Osteoblast (primary cell): ENCODE measurements at regions not wholly inside any gene's neighbourhood (a gene's known extent, or its start where the extent isn't known, plus 50 kb on each side); places are given as distances from the start of the nearest gene placed in this dataset.

ENCODE experiments used
- DNase-seq: peaks from one replicate; pipeline ENCODE4 v3.0.0; 2011; ENCODE audit warnings: low spot score, mixed read lengths; ENCODE audit not compliant: insufficient read length; ENCODE audit errors: missing footprints
- H2AFZ ChIP-seq: 2 replicates; pipeline ENCODE4 v1.6.0; 2011; ENCODE audit warnings: mild to moderate bottlenecking, low read length
- H3K27ac ChIP-seq: 2 replicates; pipeline ENCODE4 v1.5.1; 2011; ENCODE audit warnings: mild to moderate bottlenecking, low read depth, low read length, moderate library complexity
- H3K27me3 ChIP-seq: 2 replicates; pipeline ENCODE4 v1.6.0; 2012; ENCODE audit warnings: mild to moderate bottlenecking, control low read depth, inconsistent platforms, low read length, moderate library complexity; ENCODE audit not compliant: insufficient read depth
- H3K36me3 ChIP-seq: 2 replicates; pipeline ENCODE4 v1.5.1; 2011; ENCODE audit warnings: mild to moderate bottlenecking, low read length, control low read depth, moderate library complexity; ENCODE audit not compliant: insufficient read depth
- H3K4me1 ChIP-seq: 2 replicates; pipeline ENCODE4 v1.5.1; 2011; ENCODE audit warnings: mild to moderate bottlenecking, low read length, control low read depth, moderate library complexity; ENCODE audit not compliant: insufficient read depth
- H3K4me2 ChIP-seq: 2 replicates; pipeline ENCODE4 v1.6.0; 2011; ENCODE audit warnings: mild to moderate bottlenecking, low read length; ENCODE audit not compliant: insufficient read depth
- H3K4me3 ChIP-seq: fragments of 200-600 bp; sonication (generic); 3 replicates; pipeline ENCODE4 v1.5.1; 2012; ENCODE audit warnings: mild to moderate bottlenecking, low read length, inconsistent platforms; ENCODE audit not compliant: insufficient read depth
- H3K79me2 ChIP-seq: 2 replicates; pipeline ENCODE4 v1.6.0; 2012; ENCODE audit warnings: mild to moderate bottlenecking, low read length, control low read depth, inconsistent platforms; ENCODE audit not compliant: insufficient read depth
- H3K9me3 ChIP-seq: 2 replicates; pipeline ENCODE4 v1.5.1; 2011; ENCODE audit warnings: low read depth, low read length, control low read depth
- H4K20me1 ChIP-seq: 2 replicates; pipeline ENCODE4 v1.6.0; 2012; ENCODE audit warnings: mild to moderate bottlenecking, low read length, control low read depth; ENCODE audit not compliant: insufficient read depth
- CTCF ChIP-seq: IDR thresholded peaks from 2 replicates; pipeline ENCODE4 v1.5.1; 2011; ENCODE audit warnings: mild to moderate bottlenecking, low read depth, low read length, moderate library complexity; ENCODE audit errors: extremely low read depth

GRCh38 chr2:217105733-217106649 is 246.1 kb upstream of the TNP1 start:
- Histone ChIP-seq H2AFZ (peak overlapping the region; percentile 42), H3K27ac (peak overlapping the region; percentile 88), H3K4me2 (peak overlapping the region; percentile 51), H3K4me3 (peak overlapping the region; percentile 22), H3K79me2 (no peaks in the 10 kb centered on the region), H4K20me1 (no peaks in the 10 kb centered on the region), H3K4me1 (peaks cover 52% of the 10 kb centered on the region), H3K9me3 (no peaks in the 10 kb centered on the region), H3K27me3 (no peaks in the 10 kb centered on the region), H3K36me3 (no peaks in the 10 kb centered on the region)
- no peak for TF ChIP-seq CTCF
- peak; percentile 66 for DNase-seq

GRCh38 chr2:217103752-217104545 is 244.1 kb upstream of the TNP1 start:
- no peaks in the 10 kb centered on the region for H3K36me3 ChIP-seq
- H2AFZ ChIP-seq = no peak overlapping the region
- peak overlapping the region; percentile 88 for H3K27ac ChIP-seq
- no peaks in the 10 kb centered on the region for H3K79me2 ChIP-seq
- no peaks in the 10 kb centered on the region for H4K20me1 ChIP-seq
- no peaks in the 10 kb centered on the region for H3K9me3 ChIP-seq
- peaks cover 62% of the 10 kb centered on the region for H3K4me1 ChIP-seq
- no peak overlapping the region for H3K4me2 ChIP-seq
- no peaks in the 10 kb centered on the region for H3K27me3 ChIP-seq
- no peak overlapping the region for H3K4me3 ChIP-seq
- no peak for DNase-seq
- no peak for TF ChIP-seq CTCF

GRCh38 chr2:217102956-217103355 is 243.1 kb upstream of the TNP1 start:
- TF ChIP-seq CTCF = no peak
- Histone ChIP-seq H3K27me3 (no peaks in the 10 kb centered on the region), H3K79me2 (no peaks in the 10 kb centered on the region), H3K4me3 (no peak overlapping the region), H3K9me3 (no peaks in the 10 kb centered on the region), H3K4me1 (peaks cover 63% of the 10 kb centered on the region), H3K27ac (peak overlapping the region; percentile 88), H3K4me2 (no peak overlapping the region), H4K20me1 (no peaks in the 10 kb centered on the region), H3K36me3 (no peaks in the 10 kb centered on the region), H2AFZ (no peak overlapping the region)
- no peak for DNase-seq

GRCh38 chr2:217101972-217102371 is 242.1 kb upstream of the TNP1 start:
- no peak for TF ChIP-seq CTCF
- H3K9me3 ChIP-seq = no peaks in the 10 kb centered on the region
- no peak for DNase-seq
- H4K20me1 ChIP-seq = no peaks in the 10 kb centered on the region
- peaks cover 54% of the 10 kb centered on the region for H3K4me1 ChIP-seq
- no peak overlapping the region for H3K4me3 ChIP-seq
- H3K27ac ChIP-seq = no peak overlapping the region
- no peak overlapping the region for H2AFZ ChIP-seq
- no peaks in the 10 kb centered on the region for H3K36me3 ChIP-seq
- no peaks in the 10 kb centered on the region for H3K27me3 ChIP-seq
- H3K79me2 ChIP-seq = no peaks in the 10 kb centered on the region
- H3K4me2 ChIP-seq = no peak overlapping the region
